Testis (tissue), 2 donors: ENCODE measurements at regions not wholly inside any gene's neighbourhood (a gene's known extent, or its start where the extent isn't known, plus 50 kb on each side); places are given as distances from the start of the nearest gene placed in this dataset.
"Not testable (repeated sequence)": the region's sequence is repeated elsewhere in the genome, so short reads cannot be mapped to it uniquely, and the experiment has no call there.

ENCODE experiments used
- DNase-seq: peaks from one replicate; pipeline ENCODE4 v3.0.0-alpha.2; 2019
- H3K27ac ChIP-seq, 2 donors: fragments of 200-600 bp; sonication (generic); one replicate each; pipeline ENCODE4 v1.5.1; 2019
- H3K27me3 ChIP-seq: fragments of 200-600 bp; sonication (generic); one replicate; pipeline ENCODE4 v1.5.1; 2019
- H3K36me3 ChIP-seq: fragments of 200-600 bp; sonication (generic); one replicate; pipeline ENCODE4 v1.5.1; 2017; ENCODE audit warnings: low read depth; ENCODE audit errors: missing control alignments
- H3K4me1 ChIP-seq: fragments of 200-600 bp; sonication (generic); one replicate; pipeline ENCODE4 v1.5.1; 2019
- H3K4me3 ChIP-seq, 2 donors: fragments of 200-600 bp; sonication (generic); one replicate each; pipeline ENCODE4 v1.5.1; 2017 to 2019
- H3K9me3 ChIP-seq: fragments of 200-600 bp; sonication (generic); one replicate; pipeline ENCODE4 v1.5.1; 2017
- CTCF ChIP-seq, 3 experiments: fragments of 450-650 bp in 2 of 3; fragments of 200-600 bp in 1 of 3; sonication (generic) in 1 of 3; IDR thresholded peaks; one replicate each; pipeline ENCODE4 v1.5.1; 2016 to 2019; ENCODE audit warnings: antibody characterized with exemption in 3 of 3, mild to moderate bottlenecking in 2 of 3, moderate library complexity in 1 of 3
- POLR2A ChIP-seq: fragments of 450-650 bp; IDR thresholded peaks from one replicate; pipeline ENCODE4 v1.6.1; 2017; ENCODE audit warnings: antibody characterized with exemption, mild to moderate bottlenecking, moderate library complexity
- WGBS, 2 donors: methylation state at CpG; one replicate each; pipeline ENCODE4 v1.1.5; 2018; 5-methylcytosine and 5-hydroxymethylcytosine counted together
- intact Hi-C: fragments of 100-400 bp; cut with DNase I; formaldehyde crosslinking; loops from one replicate; pipeline ENCODE4 v1.15.1; 2023; ENCODE audit warnings: low total_unique reads

DNA sequence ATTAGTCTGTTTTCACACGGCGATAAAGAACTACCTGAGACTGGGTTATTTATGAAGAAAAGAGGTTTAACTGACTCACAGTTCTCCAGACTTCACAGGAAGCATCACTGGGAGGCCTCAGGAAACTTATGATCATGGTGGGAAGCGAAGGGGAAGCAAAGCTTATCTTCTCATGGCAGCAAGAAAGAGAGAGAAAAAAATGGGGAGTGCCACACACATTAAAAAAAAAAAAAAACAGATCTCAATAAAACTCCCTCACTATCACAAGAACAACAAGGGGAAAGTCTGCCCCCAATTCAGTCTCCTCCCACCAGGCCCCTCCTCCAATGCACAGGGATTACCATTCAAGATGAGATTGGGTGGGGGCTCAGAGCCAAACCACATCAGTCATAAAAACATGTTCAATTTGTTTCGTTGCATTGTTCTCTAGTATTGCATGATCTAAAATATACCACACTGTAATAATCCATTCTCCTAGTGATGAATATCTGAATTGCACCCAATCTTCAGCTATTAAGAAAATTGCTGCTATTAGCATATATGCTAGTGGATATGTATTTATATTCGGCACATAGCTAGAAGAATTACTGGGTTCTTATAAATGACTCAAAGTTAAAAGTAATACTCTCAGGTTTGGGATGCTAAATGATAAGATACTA, 328.9 kb upstream of the KCND2 start:
- Histone ChIP-seq H3K9me3 (no peaks in the 10 kb centered on the region), H3K27ac (no peak overlapping the region), H3K4me3 (no peak overlapping the region), H3K27me3 (no peaks in the 10 kb centered on the region), H3K36me3 (no peaks in the 10 kb centered on the region), H3K4me1 (no peaks in the 10 kb centered on the region)
- WGBS, 2 donors, result 82 to 88% methylated on average over 5 of the region's 5 CpGs
- no peak for DNase-seq
- no peak for TF ChIP-seq CTCF (IDR thresholded peaks at IDR 0.05)
- TF ChIP-seq POLR2A, result no peak
- intact Hi-C loops, result no loop called here

DNA sequence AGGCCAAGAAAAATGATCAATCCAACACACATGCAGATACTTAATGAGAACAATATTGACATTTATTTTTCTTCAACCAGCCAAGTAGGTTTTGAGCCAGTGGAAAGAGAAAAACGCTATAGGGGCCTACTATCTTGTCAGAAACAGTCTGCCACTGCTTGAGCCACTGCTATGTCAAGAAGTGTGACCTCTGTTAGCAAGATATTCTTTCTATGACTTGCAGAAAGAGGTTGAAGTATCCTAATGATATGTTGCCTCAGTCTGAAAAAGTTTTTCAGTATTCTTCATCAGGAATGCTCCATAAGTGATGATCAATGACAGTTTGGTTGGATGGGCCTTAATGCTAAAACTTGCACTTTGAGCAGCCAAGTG, 328.4 kb upstream of the KCND2 start:
- intact Hi-C loops, result no loop called here
- Histone ChIP-seq H3K27me3 (no peaks in the 10 kb centered on the region), H3K9me3 (no peaks in the 10 kb centered on the region), H3K36me3 (no peaks in the 10 kb centered on the region), H3K27ac (no peak overlapping the region), H3K4me1 (no peaks in the 10 kb centered on the region), H3K4me3 (no peak overlapping the region)
- WGBS, 2 donors, result 71 to 72% methylated on average over 1 of the region's 1 CpG
- no peak for DNase-seq
- TF ChIP-seq POLR2A (no peak), CTCF (IDR thresholded peaks at IDR 0.05) (no peak)

GRCh38 chr7:119945822-119946221, 327.2 kb upstream of the KCND2 start:
- WGBS, 2 donors, result 97 to 98% methylated on average over 1 of the region's 1 CpG
- no peak overlapping the region for H3K27ac ChIP-seq
- intact Hi-C loops, result no loop called here
- no peak overlapping the region for H3K4me3 ChIP-seq
- no peak for DNase-seq
- no peaks in the 10 kb centered on the region for H3K4me1 ChIP-seq
- H3K27me3 ChIP-seq, result no peaks in the 10 kb centered on the region
- TF ChIP-seq CTCF (IDR thresholded peaks at IDR 0.05) (no peak), POLR2A (no peak)
- H3K36me3 ChIP-seq, result no peaks in the 10 kb centered on the region
- H3K9me3 ChIP-seq, result no peaks in the 10 kb centered on the region

DNA sequence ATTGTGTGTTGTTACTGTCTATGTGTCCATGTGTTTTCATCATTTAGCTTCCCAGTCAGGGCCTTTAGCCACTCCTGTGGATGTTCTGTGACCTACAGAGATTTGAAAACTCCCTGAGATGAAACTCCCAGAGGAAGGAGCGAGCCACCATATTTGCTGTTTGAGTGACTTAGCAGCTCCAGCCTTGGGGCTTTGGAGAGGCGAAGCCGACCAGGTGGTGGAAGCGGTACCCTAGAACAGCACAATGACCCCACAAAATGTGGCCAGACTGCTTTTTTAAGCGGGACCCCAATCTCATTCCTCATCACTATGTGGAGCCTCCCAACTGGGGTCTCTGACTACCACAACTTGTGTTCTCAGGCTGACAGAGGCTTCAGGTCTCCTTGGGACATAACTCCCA, 323.9 kb upstream of the KCND2 start:
- no peaks in the 10 kb centered on the region for H3K9me3 ChIP-seq
- WGBS, 2 donors, result 88 to 91% methylated on average over 5 of the region's 5 CpGs
- H3K4me1 ChIP-seq, result no peaks in the 10 kb centered on the region
- TF ChIP-seq POLR2A, result no peak
- no peak for TF ChIP-seq CTCF (IDR thresholded peaks at IDR 0.05)
- H3K4me3 ChIP-seq, result no peak overlapping the region
- no peaks in the 10 kb centered on the region for H3K27me3 ChIP-seq
- intact Hi-C loops, result no loop called here
- H3K36me3 ChIP-seq, result no peaks in the 10 kb centered on the region
- no peak overlapping the region for H3K27ac ChIP-seq
- DNase-seq, result no peak

DNA sequence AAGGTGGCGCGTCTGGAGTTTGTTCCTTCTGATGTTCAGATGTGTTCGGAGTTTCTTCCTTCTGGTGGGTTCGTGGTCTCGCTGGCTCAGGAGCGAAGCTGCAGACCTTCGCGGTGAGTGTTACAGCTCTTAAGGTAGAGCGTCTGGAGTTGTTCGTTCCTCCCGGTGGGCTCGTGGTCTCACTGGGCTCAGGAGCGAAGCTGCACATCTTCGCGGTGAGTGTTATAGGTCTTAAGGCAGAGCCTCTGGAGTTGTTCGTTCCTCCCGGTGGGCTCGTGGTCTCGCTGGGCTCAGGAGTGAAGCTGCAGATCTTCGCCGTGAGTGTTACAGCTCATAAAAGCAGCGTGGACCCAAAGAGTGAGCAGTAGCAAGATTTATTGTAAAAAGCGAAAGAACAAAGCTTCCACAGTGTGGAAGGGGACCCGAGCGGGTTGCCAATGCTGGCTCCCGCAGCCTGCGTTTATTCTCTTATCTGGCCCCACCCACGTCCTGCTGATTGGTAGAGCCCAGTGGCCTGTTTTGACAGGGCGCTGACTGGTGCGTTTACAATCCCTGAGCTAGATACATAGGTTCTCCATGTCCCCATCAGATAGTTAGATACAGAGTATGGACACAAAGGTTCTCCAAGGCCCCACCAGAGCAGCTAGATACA, 322.5 kb upstream of the KCND2 start:
- peak; percentile 35 for DNase-seq
- H3K27me3 ChIP-seq, H3K9me3 ChIP-seq, H3K27ac ChIP-seq, H3K36me3 ChIP-seq, intact Hi-C loops, H3K4me1 ChIP-seq: not testable (repeated sequence)
- peak overlapping the region; percentile 26 to 39 for H3K4me3 ChIP-seq
- WGBS, 2 donors, result 69 to 80% methylated on average over 24 to 30 of the region's 30 CpGs

DNA sequence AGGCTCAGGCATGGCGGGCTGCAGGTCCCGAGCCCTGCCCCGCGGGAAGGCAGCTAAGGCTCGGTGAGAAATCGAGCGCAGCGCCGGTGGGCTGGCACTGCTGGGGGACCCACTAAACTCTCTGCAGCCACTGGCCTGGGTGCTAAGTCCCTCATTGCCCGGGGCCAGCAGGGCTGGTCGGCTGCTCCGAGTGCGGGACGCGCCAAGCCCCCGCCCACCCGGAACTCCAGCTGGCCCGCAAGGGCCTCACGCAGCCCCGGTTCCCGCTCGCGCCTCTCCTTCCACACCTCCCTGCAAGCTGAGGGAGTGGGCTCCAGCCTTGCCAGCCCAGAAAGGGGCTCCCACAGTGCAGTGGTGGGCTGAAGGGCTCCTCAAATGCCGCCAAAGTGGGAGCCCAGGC, 321.4 kb upstream of the KCND2 start:
- H3K36me3 ChIP-seq, H3K4me3 ChIP-seq, H3K27ac ChIP-seq, H3K27me3 ChIP-seq, DNase-seq, H3K4me1 ChIP-seq, H3K9me3 ChIP-seq, intact Hi-C loops: not testable (repeated sequence)
- WGBS, 2 donors, result 82% methylated on average over 24 of the region's 24 CpGs; no CpG with 5 or more reads in 1 of the 2 donors
